HCT116 (cell line): ENCODE measurements at regions not wholly inside any gene's neighbourhood (a gene's known extent, or its start where the extent isn't known, plus 50 kb on each side); places are given as distances from the start of the nearest gene placed in this dataset.
"Not testable (repeated sequence)": the region's sequence is repeated elsewhere in the genome, so short reads cannot be mapped to it uniquely, and the experiment has no call there.

Source experiments
- ATAC-seq: fragments of 200-7000 bp; cut with Tn5 transposase; 2 replicates; pipeline ENCODE4 v1.9.1; 2020; ENCODE audit warnings: mild to moderate bottlenecking, moderate library complexity
- BruUV-seq: library from RNA; stranded (reverse); fragments of 400-500 nt; replicated peaks from 2 replicates; lab custom pipeline; 2021; lab: Mats Ljungman, UMichigan
- CTCF ChIA-PET: fragments of 300-600 bp; sonication (Branson Sonifier 250); formaldehyde crosslinking; loops from one replicate; lab custom pipeline; 2021; ENCODE audit warnings: antibody characterized with exemption; lab: Charles Lee
- POLR2A ChIA-PET: fragments of 300-600, 350-600 bp; sonication (Branson Sonifier 250); formaldehyde crosslinking; loops from one replicate; lab custom pipeline; 2021; ENCODE audit warnings: antibody characterized with exemption; lab: Charles Lee
- RAD21 ChIA-PET, 2 experiments: fragments of 300-600 bp; sonication (Branson Sonifier 250); formaldehyde crosslinking; loops; one replicate each; lab custom pipeline; 2023; ENCODE audit warnings: low total read pairs in 2 of 2; ENCODE audit not compliant: uncharacterized antibody in 2 of 2, unreplicated experiment in 2 of 2, low non-redundant PET in 1 of 2; lab: Charles Lee
- DNase-seq: peaks from one replicate; pipeline ENCODE4 v3.0.0-alpha.2; 2010; ENCODE audit warnings: low read depth, low spot score
- H2AFZ ChIP-seq: fragments of 200-600 bp; shearing (Covaris generic), sonication (generic); 2 replicates; pipeline ENCODE4 v1.6.1; 2017; ENCODE audit warnings: low read depth, mixed run types, mixed read lengths, antibody characterized with exemption, low read length; ENCODE audit not compliant: poor library complexity, severe bottlenecking
- H3K27ac ChIP-seq: 2 replicates; pipeline ENCODE4 v1.5.1; 2012; ENCODE audit warnings: low read depth, low read length
- H3K27me3 ChIP-seq: fragments of 200-600 bp; sonication (generic); 2 replicates; pipeline ENCODE4 v1.6.1; 2016; ENCODE audit warnings: mixed run types, low read length, mixed read lengths; ENCODE audit not compliant: insufficient read depth
- H3K36me3 ChIP-seq, 2 experiments: fragments of 200-500 bp in 1 of 2; fragments of 200-600 bp in 1 of 2; sonication (Bioruptor generic) in 1 of 2; sonication (generic) in 1 of 2; 2 replicates each; pipeline versions ENCODE4 v1.5.1 to v1.6.1; 2014 to 2016; ENCODE audit warnings: low read length in 2 of 2, inconsistent platforms in 1 of 2, mixed read lengths in 1 of 2, mixed run types in 1 of 2; ENCODE audit not compliant: insufficient read depth in 2 of 2, control insufficient read depth in 1 of 2
- H3K4me1 ChIP-seq, 2 experiments: fragments of 200-600 bp in 1 of 2; sonication (generic) in 1 of 2; 2 replicates each; pipeline versions ENCODE4 v1.5.1 to v1.6.1; 2012 to 2017; ENCODE audit warnings: low read length in 2 of 2, inconsistent platforms in 1 of 2, mild to moderate bottlenecking in 1 of 2, mixed read lengths in 1 of 2, mixed run types in 1 of 2, moderate library complexity in 1 of 2; ENCODE audit not compliant: insufficient read depth in 2 of 2, control insufficient read depth in 1 of 2
- H3K4me2 ChIP-seq: fragments of 200-600 bp; sonication (generic); 2 replicates; pipeline ENCODE4 v1.6.1; 2017; ENCODE audit warnings: mixed run types, low read length, mixed read lengths
- H3K4me3 ChIP-seq, 2 experiments: fragments of 200-600 bp in 1 of 2; sonication (generic) in 1 of 2; replicated peaks in 1 of 2; 2 replicates each; pipeline ENCODE4 v1.5.1; 2011 to 2016; ENCODE audit warnings: low read length in 2 of 2, control low read depth in 1 of 2, low read depth in 1 of 2, mild to moderate bottlenecking in 1 of 2, mixed read lengths in 1 of 2, mixed run types in 1 of 2
- H3K79me2 ChIP-seq: fragments of 200-600 bp; sonication (generic); 2 replicates; pipeline ENCODE4 v1.6.1; 2017; ENCODE audit warnings: mild to moderate bottlenecking, mixed run types, low read length, moderate library complexity, mixed read lengths; ENCODE audit not compliant: insufficient read depth
- H3K9ac ChIP-seq: fragments of 200-600 bp; sonication (generic); 2 replicates; pipeline ENCODE4 v1.6.1; 2016; ENCODE audit warnings: low read length, mixed read lengths
- H3K9me2 ChIP-seq: fragments of 200-600 bp; sonication (generic), shearing (Covaris generic); 2 replicates; pipeline ENCODE4 v1.6.1; 2017; ENCODE audit warnings: mixed run types, mild to moderate bottlenecking, moderate library complexity; ENCODE audit not compliant: insufficient read depth
- H3K9me3 ChIP-seq, 2 experiments: fragments of 200-500 bp in 1 of 2; fragments of 200-600 bp in 1 of 2; sonication (Bioruptor generic) in 1 of 2; sonication (generic) in 1 of 2; 2 replicates each; pipeline ENCODE4 v1.6.1; 2014 to 2017; ENCODE audit warnings: low read length in 2 of 2, mixed read lengths in 2 of 2, inconsistent platforms in 1 of 2, low read depth in 1 of 2, mild to moderate bottlenecking in 1 of 2, mixed run types in 1 of 2, moderate library complexity in 1 of 2; ENCODE audit not compliant: control insufficient read depth in 1 of 2, insufficient read depth in 1 of 2
- H4K20me1 ChIP-seq: fragments of 200-600 bp; sonication (generic), shearing (Covaris generic); 2 replicates; pipeline ENCODE4 v1.6.1; 2017; ENCODE audit warnings: mixed run types, mild to moderate bottlenecking, moderate library complexity; ENCODE audit not compliant: insufficient read depth
- ATF3 ChIP-seq: IDR thresholded peaks from 2 replicates; pipeline ENCODE4 v1.6.1; 2012
- CBX3 ChIP-seq: IDR thresholded peaks from 2 replicates; pipeline ENCODE4 v1.6.1; 2012; ENCODE audit warnings: low read depth
- CEBPB ChIP-seq: IDR thresholded peaks from 2 replicates; pipeline ENCODE4 v1.6.1; 2012; ENCODE audit warnings: low read depth
- CTCF ChIP-seq, 3 experiments: fragments of 200-600 bp in 1 of 3; sonication (generic) in 1 of 3; IDR thresholded peaks in 2 of 3; conservative IDR thresholded peaks in 1 of 3; 2 replicates each; pipeline ENCODE4 v1.5.1; 2012 to 2017; ENCODE audit warnings: low read depth in 2 of 3, low read length in 2 of 3, antibody characterized with exemption in 1 of 3, borderline replicate concordance in 1 of 3, control low read depth in 1 of 3, mild to moderate bottlenecking in 1 of 3, mixed read lengths in 1 of 3, mixed run types in 1 of 3, moderate library complexity in 1 of 3; ENCODE audit not compliant: insufficient read depth in 1 of 3
- ELF1 ChIP-seq: IDR thresholded peaks from 2 replicates; pipeline ENCODE4 v1.6.1; 2012; ENCODE audit warnings: low read depth, borderline replicate concordance
- EZH2 ChIP-seq: fragments of 200-600 bp; sonication (generic); IDR thresholded peaks from 2 replicates; pipeline ENCODE4 v1.6.1; 2017; ENCODE audit warnings: antibody characterized with exemption, mixed run types
- EZH2phosphoT487 ChIP-seq: fragments of 200-600 bp; IDR thresholded peaks from 2 replicates; pipeline ENCODE4 v1.6.1; 2018; ENCODE audit warnings: antibody characterized with exemption, borderline replicate concordance
- FOSL1 ChIP-seq: IDR thresholded peaks from 2 replicates; pipeline ENCODE4 v1.6.1; 2012; ENCODE audit warnings: low read depth
- MAX ChIP-seq: IDR thresholded peaks from 2 replicates; pipeline ENCODE4 v1.6.1; 2012
- RAD21 ChIP-seq: IDR thresholded peaks from 2 replicates; pipeline ENCODE4 v1.6.1; 2012; ENCODE audit warnings: low read depth, mild to moderate bottlenecking
- SIN3A ChIP-seq: IDR thresholded peaks from 2 replicates; pipeline ENCODE4 v1.6.1; 2012; ENCODE audit warnings: low read depth
- SP1 ChIP-seq: IDR thresholded peaks from 2 replicates; pipeline ENCODE4 v1.6.1; 2012; ENCODE audit warnings: low read depth
- SRF ChIP-seq: IDR thresholded peaks from 2 replicates; pipeline ENCODE4 v1.6.1; 2012; ENCODE audit warnings: low read depth
- YY1 ChIP-seq: IDR thresholded peaks from 2 replicates; pipeline ENCODE4 v1.6.1; 2011; ENCODE audit warnings: low read length, low read depth, moderate library complexity, mild to moderate bottlenecking; ENCODE audit not compliant: insufficient replicate concordance; ENCODE audit errors: extremely low read depth
- ZBTB33 ChIP-seq: IDR thresholded peaks from 2 replicates; pipeline ENCODE4 v1.6.1; 2011; ENCODE audit warnings: mild to moderate bottlenecking, low read length, moderate library complexity; ENCODE audit not compliant: insufficient replicate concordance; ENCODE audit errors: extremely low read depth
- ZFX ChIP-seq: fragments of 450-650 bp; IDR thresholded peaks from 2 replicates; pipeline ENCODE4 v1.6.1; 2017
- intact Hi-C: fragments of 100-400 bp; cut with micrococcal nuclease; formaldehyde crosslinking; loops from 2 replicates; pipeline ENCODE4 v1.10.0; 2022

- H2AFZ ChIP-seq, H3K4me2 ChIP-seq, POLR2A ChIA-PET, CTCF ChIA-PET, H4K20me1 ChIP-seq, H3K4me3 ChIP-seq, H3K27me3 ChIP-seq, ATAC-seq, BruUV-seq, H3K9me2 ChIP-seq, H3K79me2 ChIP-seq, H3K36me3 ChIP-seq, RAD21 ChIA-PET, DNase-seq: not testable (repeated sequence)
- H3K9me3 ChIP-seq: peaks cover 0 to 18% of the 10 kb centered on the region in 2 experiments; a peak in 1 of 4 replicates
- intact Hi-C loops: loop anchor here (10.0 kb wide), 1 partner anchor 187 kb away; no protein-coding TSS in a partner anchor
- TF ChIP-seq CBX3: peak; percentile 71; the same call in 1 of the 2 replicates
- TF ChIP-seq, all 23 proteins: peak for 1; not testable (repeated sequence) for 22
- H3K27ac ChIP-seq, H3K9ac ChIP-seq: not testable (repeated sequence)
- peaks cover 17 to 31% of the 10 kb centered on the region in 2 experiments for H3K4me1 ChIP-seq
These were observed 200.5 kb upstream of the ARL4C start for GRCh38 chr2:234697300-234697876.

GRCh38 chr2:234695981-234696380 is 199.1 kb upstream of the ARL4C start:
- H3K9me3 ChIP-seq: peaks cover 0 to 18% of the 10 kb centered on the region in 2 experiments; a peak in 1 of 4 replicates
- RAD21 ChIA-PET: no interaction called here
- H3K79me2 ChIP-seq: no peaks in the 10 kb centered on the region
- peak overlapping the region; percentile 47; the same call in 1 of the 2 replicates for H3K27ac ChIP-seq
- BruUV-seq: no TSS peak
- ATAC-seq (no peak), DNase-seq (no peak)
- no peak for TF ChIP-seq FOSL1
- TF ChIP-seq CBX3: no peak
- no peak for TF ChIP-seq CEBPB
- TF ChIP-seq ZFX: no peak
- no peak for TF ChIP-seq CTCF (IDR thresholded peaks at IDR 0.05 in 2 of 3, conservative IDR thresholded peaks at IDR 0.05 in 1 of 3; ENCODE audit: borderline replicate concordance in 1 of 3, insufficient read depth in 1 of 3, low read depth in 2 of 3, low read length in 2 of 3)
- TF ChIP-seq EZH2: no peak
- TF ChIP-seq SIN3A: no peak
- no peak for TF ChIP-seq SP1
- TF ChIP-seq ATF3: no peak
- no peak for TF ChIP-seq EZH2phosphoT487
- TF ChIP-seq MAX: no peak
- no peak for TF ChIP-seq YY1
- TF ChIP-seq SRF: no peak
- no peak for TF ChIP-seq RAD21
- no peak for TF ChIP-seq ELF1
- no peak for TF ChIP-seq ZBTB33
- no peak overlapping the region for H3K4me2 ChIP-seq
- H3K4me1 ChIP-seq: peaks cover 17 to 31% of the 10 kb centered on the region in 2 experiments
- POLR2A ChIA-PET: no interaction called here
- intact Hi-C loops: loop anchor here (10.0 kb wide), 1 partner anchor 189 kb away; no protein-coding TSS in a partner anchor
- H3K36me3 ChIP-seq: no peaks in the 10 kb centered on the region
- H4K20me1 ChIP-seq: no peaks in the 10 kb centered on the region
- H3K4me3 ChIP-seq: no peak overlapping the region
- H3K9ac ChIP-seq: no peak overlapping the region
- H3K27me3 ChIP-seq: no peaks in the 10 kb centered on the region
- CTCF ChIA-PET: no interaction called here
- no peak overlapping the region for H2AFZ ChIP-seq
- H3K9me2 ChIP-seq: no peaks in the 10 kb centered on the region
